CD14-positive monocyte (primary cell): ENCODE measurements at regions not wholly inside any gene's neighbourhood (a gene's known extent, or its start where the extent isn't known, plus 50 kb on each side); places are given as distances from the start of the nearest gene placed in this dataset.
A peak's percentile ranks its signal among the peaks of the same experiment; 100 is the strongest.

Experiments
- DNase-seq, 3 donors: peaks; one replicate each; pipeline ENCODE4 v3.0.0-alpha.2; 2011 to 2022
- H2AFZ ChIP-seq: 2 replicates; pipeline ENCODE4 v1.6.0; 2012; ENCODE audit warnings: mild to moderate bottlenecking, low read depth, low read length, inconsistent platforms; ENCODE audit not compliant: insufficient read depth, poor library complexity, severe bottlenecking
- H3K27ac ChIP-seq, 2 donors: 1 replicate in 1 of 2; 2 replicates in 1 of 2; pipeline ENCODE4 v1.5.1; 2012 to 2013; ENCODE audit warnings: low read length in 2 of 2, control low read depth in 1 of 2, inconsistent platforms in 1 of 2, low read depth in 1 of 2, mild to moderate bottlenecking in 1 of 2
- H3K27me3 ChIP-seq, 2 donors: one replicate each; pipeline versions ENCODE4 v1.6.0 to v1.6.1; 2011 to 2013; ENCODE audit warnings: low read length in 2 of 2; ENCODE audit not compliant: control insufficient read depth in 2 of 2, insufficient read depth in 2 of 2
- H3K36me3 ChIP-seq, 2 donors: replicated peaks in 1 of 2; 1 replicate in 1 of 2; 2 replicates in 1 of 2; pipeline versions ENCODE4 v1.5.1 to v1.6.1; 2012 to 2013; ENCODE audit warnings: low read length in 2 of 2, control low read depth in 1 of 2, inconsistent platforms in 1 of 2, mild to moderate bottlenecking in 1 of 2; ENCODE audit not compliant: insufficient read depth in 2 of 2, control insufficient read depth in 1 of 2
- H3K4me1 ChIP-seq, 2 donors: 1 replicate in 1 of 2; 2 replicates in 1 of 2; pipeline versions ENCODE4 v1.5.1 to v1.6.1; 2012 to 2013; ENCODE audit warnings: low read length in 2 of 2, control low read depth in 1 of 2, inconsistent platforms in 1 of 2, mild to moderate bottlenecking in 1 of 2, moderate library complexity in 1 of 2; ENCODE audit not compliant: insufficient read depth in 2 of 2, control insufficient read depth in 1 of 2
- H3K4me2 ChIP-seq: replicated peaks from 2 replicates; pipeline ENCODE3; 2012; ENCODE audit warnings: low read length, moderate library complexity, mild to moderate bottlenecking; ENCODE audit not compliant: poor library complexity, severe bottlenecking; ENCODE audit errors: extremely low read depth
- H3K4me3 ChIP-seq, 3 experiments: fragments of 200-600 bp in 1 of 3; sonication (generic) in 1 of 3; replicated peaks in 1 of 3; 1 replicate in 2 of 3; 2 replicates in 1 of 3; pipeline ENCODE4 v1.5.1; 2011 to 2013; ENCODE audit warnings: low read length in 3 of 3, mild to moderate bottlenecking in 3 of 3, control low read depth in 2 of 3, low read depth in 2 of 3, inconsistent platforms in 1 of 3, moderate library complexity in 1 of 3
- H3K79me2 ChIP-seq: 2 replicates; pipeline ENCODE4 v1.6.0; 2012; ENCODE audit warnings: mild to moderate bottlenecking, control low read depth, inconsistent platforms, low read length, moderate library complexity; ENCODE audit not compliant: insufficient read depth
- H3K9ac ChIP-seq: 2 replicates; pipeline ENCODE4 v1.6.0; 2017; ENCODE audit warnings: low read length, mild to moderate bottlenecking; ENCODE audit not compliant: insufficient read depth, poor library complexity, severe bottlenecking
- H3K9me3 ChIP-seq, 2 donors: replicated peaks in 1 of 2; 1 replicate in 1 of 2; 2 replicates in 1 of 2; pipeline versions ENCODE4 v1.5.1 to v1.6.1; 2012 to 2013; ENCODE audit warnings: low read length in 2 of 2, control low read depth in 1 of 2; ENCODE audit not compliant: control insufficient read depth in 1 of 2, insufficient read depth in 1 of 2
- H4K20me1 ChIP-seq: 2 replicates; pipeline ENCODE4 v1.6.0; 2012; ENCODE audit warnings: mild to moderate bottlenecking, low read length, control low read depth, moderate library complexity; ENCODE audit not compliant: insufficient read depth
- H3K27ac Mint-ChIP-seq, 7 donors: one replicate each; pipeline ENCODE4 v1.8.0; 2020; ENCODE audit warnings: mild to moderate bottlenecking in 7 of 7, mixed read lengths in 7 of 7, moderate library complexity in 6 of 7, inconsistent platforms in 2 of 7
- H3K27me3 Mint-ChIP-seq, 3 donors: one replicate each; pipeline ENCODE4 v1.8.0; 2021 to 2022; ENCODE audit warnings: low read depth in 3 of 3, mild to moderate bottlenecking in 3 of 3, mixed read lengths in 3 of 3, moderate library complexity in 3 of 3, inconsistent platforms in 1 of 3
- H3K36me3 Mint-ChIP-seq, 2 donors: one replicate each; pipeline ENCODE4 v1.8.0; 2020; ENCODE audit warnings: mixed read lengths in 2 of 2, inconsistent platforms in 1 of 2, mild to moderate bottlenecking in 1 of 2
- H3K4me1 Mint-ChIP-seq: one replicate; pipeline ENCODE4 v1.8.0; 2020; ENCODE audit warnings: mild to moderate bottlenecking, mixed read lengths
- H3K4me3 Mint-ChIP-seq, 2 donors: one replicate each; pipeline ENCODE4 v1.8.0; 2020; ENCODE audit warnings: mild to moderate bottlenecking in 2 of 2, mixed read lengths in 2 of 2, moderate library complexity in 1 of 2
- H3K9me3 Mint-ChIP-seq, 7 donors: one replicate each; pipeline ENCODE4 v1.8.0; 2020 to 2022; ENCODE audit warnings: mixed read lengths in 7 of 7, mild to moderate bottlenecking in 6 of 7, moderate library complexity in 6 of 7, inconsistent platforms in 2 of 7
- CTCF ChIP-seq: fragments of 200-600 bp; IDR thresholded peaks from one replicate; pipeline ENCODE4 v1.8.0; 2022; ENCODE audit warnings: antibody characterized with exemption, mild to moderate bottlenecking
- WGBS: methylation state at CpG from one replicate; pipeline ENCODE4 v1.1.5; 2013; ENCODE audit warnings: missing lambda C conversion rate; ENCODE audit not compliant: insufficient coverage; 5-methylcytosine and 5-hydroxymethylcytosine counted together
- intact Hi-C, 2 donors: fragments of 100-400 bp; cut with micrococcal nuclease; formaldehyde crosslinking; loops; one replicate each; pipeline versions ENCODE4 v1.15.0 to v1.15.1; 2023

GRCh38 chr4:100826808-100827548 lies 309.2 kb upstream of the EMCN start:
- 100% methylated on average over 1 of the region's 7 CpGs for WGBS
- Mint-ChIP-seq H3K9me3 (peaks cover 0 to 6% (median 2%) of the 10 kb centered on the region in 7 donors), H3K27ac (peak overlapping the region in 6 of 7 donors; percentile 51 to 83 (median 77)), H3K36me3 (no peaks in the 10 kb centered on the region), H3K4me1 (peaks cover 27% of the 10 kb centered on the region), H3K27me3 (peaks cover 0 to 2% (median 1%) of the 10 kb centered on the region in 3 donors), H3K4me3 (no peak overlapping the region)
- Histone ChIP-seq H3K36me3 (no peaks in the 10 kb centered on the region), H3K27ac (peak overlapping the region; percentile 7 to 70), H3K4me2 (peak overlapping the region; percentile 12), H4K20me1 (no peaks in the 10 kb centered on the region), H3K9ac (no peak overlapping the region), H3K9me3 (no peaks in the 10 kb centered on the region), H3K4me3 (no peak overlapping the region), H3K4me1 (peaks cover 25 to 27% of the 10 kb centered on the region in 2 donors), H2AFZ (peak overlapping the region; percentile 27), H3K27me3 (no peaks in the 10 kb centered on the region), H3K79me2 (no peaks in the 10 kb centered on the region)
- intact Hi-C loops = no loop called here
- TF ChIP-seq CTCF = no peak
- DNase-seq = peak; percentile 18 to 44 (median 25)

- H3K79me2 ChIP-seq = no peaks in the 10 kb centered on the region
- Mint-ChIP-seq H3K4me1 (peaks cover 27% of the 10 kb centered on the region), H3K27ac (peak overlapping the region in 1 of 7 donors; percentile 68), H3K36me3 (no peaks in the 10 kb centered on the region), H3K27me3 (peaks cover 0 to 2% (median 1%) of the 10 kb centered on the region in 3 donors), H3K9me3 (peaks cover 0 to 4% (median 2%) of the 10 kb centered on the region in 7 donors), H3K4me3 (no peak overlapping the region)
- no peaks in the 10 kb centered on the region for H3K27me3 ChIP-seq
- no peaks in the 10 kb centered on the region for H4K20me1 ChIP-seq
- no peak overlapping the region for H3K4me3 ChIP-seq
- intact Hi-C loops = no loop called here
- peaks cover 25 to 27% of the 10 kb centered on the region in 2 donors for H3K4me1 ChIP-seq
- H3K4me2 ChIP-seq = no peak overlapping the region
- no peak for DNase-seq
- H3K27ac ChIP-seq = peak overlapping the region in 1 of 2 donors; percentile 70
- H3K36me3 ChIP-seq = no peaks in the 10 kb centered on the region
- H2AFZ ChIP-seq = no peak overlapping the region
- H3K9me3 ChIP-seq = no peaks in the 10 kb centered on the region
- H3K9ac ChIP-seq = no peak overlapping the region
- no peak for TF ChIP-seq CTCF
Observed at GRCh38 chr4:100826067-100826466, 308.2 kb upstream of the EMCN start.
